HG03108 (cell line): ENCODE measurements at regions not wholly inside any gene's neighbourhood (a gene's known extent, or its start where the extent isn't known, plus 50 kb on each side); places are given as distances from the start of the nearest gene placed in this dataset.

ENCODE experiments used
- ATAC-seq: cut with Tn5 transposase; IDR thresholded peaks from one replicate; pipeline ENCODE4 v1.9.1; 2021; ENCODE audit warnings: moderate library complexity; ENCODE audit not compliant: unreplicated experiment

- no peak for ATAC-seq
Observed at GRCh38 chr5:56358046-56358445, 124.9 kb upstream of the ANKRD55 start.

- ATAC-seq: no peak
Observed at GRCh38 chr5:56357426-56357825, 124.3 kb upstream of the ANKRD55 start.

- no peak for ATAC-seq
Observed at GRCh38 chr5:56356836-56357160, 123.7 kb upstream of the ANKRD55 start.

- no peak for ATAC-seq
Observed at GRCh38 chr5:56356121-56356835, 123.1 kb upstream of the ANKRD55 start.

- no peak for ATAC-seq
Observed at GRCh38 chr5:56354836-56355235, 121.7 kb upstream of the ANKRD55 start.

- ATAC-seq: no peak
Observed at GRCh38 chr5:56352808-56353590, 119.9 kb upstream of the ANKRD55 start.

- ATAC-seq: no peak
Observed at GRCh38 chr5:56350597-56351170, 117.6 kb upstream of the ANKRD55 start.

GRCh38 chr5:56350011-56350596, 117.0 kb upstream of the ANKRD55 start:
- ATAC-seq: no peak

GRCh38 chr5:56349461-56349860, 116.3 kb upstream of the ANKRD55 start:
- no peak for ATAC-seq

GRCh38 chr5:56346741-56347535, 113.8 kb upstream of the ANKRD55 start:
- no peak for ATAC-seq

- no peak for ATAC-seq
Observed at GRCh38 chr5:56346044-56346710, 113.0 kb upstream of the ANKRD55 start.

GRCh38 chr5:56345352-56345751, 112.2 kb upstream of the ANKRD55 start:
- ATAC-seq: no peak

- no peak for ATAC-seq
Observed at GRCh38 chr5:56344594-56344993, 111.5 kb upstream of the ANKRD55 start.

GRCh38 chr5:56343988-56344387, 110.9 kb upstream of the ANKRD55 start:
- ATAC-seq: no peak

GRCh38 chr5:56342616-56343015, 109.5 kb upstream of the ANKRD55 start:
- ATAC-seq: no peak

GRCh38 chr5:56340196-56340980, 107.3 kb upstream of the ANKRD55 start:
- no peak for ATAC-seq

GRCh38 chr5:56339732-56340131, 106.6 kb upstream of the ANKRD55 start:
- no peak for ATAC-seq

- no peak for ATAC-seq
Observed at GRCh38 chr5:56337715-56338319, 104.7 kb upstream of the ANKRD55 start.

GRCh38 chr5:56335212-56335611, 102.1 kb upstream of the ANKRD55 start:
- no peak for ATAC-seq
